ENCODE measurements at regions not wholly inside any gene's neighbourhood (a gene's known extent, or its start where the extent isn't known, plus 50 kb on each side); places are given as distances from the start of the nearest gene placed in this dataset.

GRCh38 chr5:72599519-72600370 is 92.5 kb upstream of the ZNF366 start:
- Histone ChIP-seq H3K36me3 (no peaks in the 10 kb centered on the region), H3K4me1 (peaks cover 9% of the 10 kb centered on the region; the same call in 1 of the 2 replicates), H3K4me3 (ENCODE audit: low read depth, low read length) (no peak overlapping the region), H3K9me3 (no peaks in the 10 kb centered on the region), H3K27me3 (no peaks in the 10 kb centered on the region)
- TF ChIP-seq CTCF (IDR thresholded peaks at IDR 0.05; ENCODE audit: low read depth, low read length), result no peak
- DNase-seq, result no peak

DNA sequence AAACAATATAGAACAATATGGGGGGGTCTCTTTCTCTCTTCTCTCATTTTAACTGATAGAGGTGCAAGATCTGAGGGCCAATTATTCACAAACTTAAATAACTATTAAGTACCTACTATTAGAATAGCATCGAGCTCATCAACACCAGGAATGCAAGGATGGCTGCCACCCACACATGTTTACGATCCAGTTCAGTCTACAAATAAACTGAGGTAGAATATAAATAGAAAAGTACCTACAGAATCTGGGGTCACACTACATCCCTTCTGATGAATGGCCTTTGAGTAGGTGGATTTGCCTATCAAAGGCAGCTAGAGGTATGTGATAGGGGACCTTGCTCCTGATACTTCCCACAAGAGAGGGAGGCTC is 91.8 kb upstream of the ZNF366 start:
- H3K27me3 ChIP-seq, result no peaks in the 10 kb centered on the region
- H3K36me3 ChIP-seq, result no peaks in the 10 kb centered on the region
- no peaks in the 10 kb centered on the region for H3K9me3 ChIP-seq
- TF ChIP-seq CTCF (IDR thresholded peaks at IDR 0.05; ENCODE audit: low read depth, low read length), result no peak
- DNase-seq, result no peak
- peaks cover 9% of the 10 kb centered on the region; the same call in 1 of the 2 replicates for H3K4me1 ChIP-seq
- no peak overlapping the region for H3K4me3 ChIP-seq (ENCODE audit: low read depth, low read length)

GRCh38 chr5:72598401-72599064 is 91.3 kb upstream of the ZNF366 start:
- no peak overlapping the region for H3K4me3 ChIP-seq (ENCODE audit: low read depth, low read length)
- peaks cover 9% of the 10 kb centered on the region; the same call in 1 of the 2 replicates for H3K4me1 ChIP-seq
- TF ChIP-seq CTCF (IDR thresholded peaks at IDR 0.05; ENCODE audit: low read depth, low read length), result no peak
- no peaks in the 10 kb centered on the region for H3K27me3 ChIP-seq
- no peaks in the 10 kb centered on the region for H3K36me3 ChIP-seq
- H3K9me3 ChIP-seq, result no peaks in the 10 kb centered on the region
- no peak for DNase-seq

- no peak for TF ChIP-seq CTCF (IDR thresholded peaks at IDR 0.05; ENCODE audit: low read depth, low read length)
- peaks cover 9% of the 10 kb centered on the region; the same call in 1 of the 2 replicates for H3K4me1 ChIP-seq
- no peaks in the 10 kb centered on the region for H3K27me3 ChIP-seq
- no peaks in the 10 kb centered on the region for H3K36me3 ChIP-seq
- no peak for DNase-seq
- no peaks in the 10 kb centered on the region for H3K9me3 ChIP-seq
- H3K4me3 ChIP-seq (ENCODE audit: low read depth, low read length), result no peak overlapping the region
Measured at GRCh38 chr5:72597456-72597948, 90.3 kb upstream of the ZNF366 start.

GRCh38 chr5:72596956-72597355 is 89.7 kb upstream of the ZNF366 start:
- DNase-seq, result no peak
- no peaks in the 10 kb centered on the region for H3K27me3 ChIP-seq
- no peak for TF ChIP-seq CTCF (IDR thresholded peaks at IDR 0.05; ENCODE audit: low read depth, low read length)
- H3K36me3 ChIP-seq, result no peaks in the 10 kb centered on the region
- H3K4me1 ChIP-seq, result peaks cover 9% of the 10 kb centered on the region; the same call in 1 of the 2 replicates
- no peak overlapping the region for H3K4me3 ChIP-seq (ENCODE audit: low read depth, low read length)
- no peaks in the 10 kb centered on the region for H3K9me3 ChIP-seq

DNA sequence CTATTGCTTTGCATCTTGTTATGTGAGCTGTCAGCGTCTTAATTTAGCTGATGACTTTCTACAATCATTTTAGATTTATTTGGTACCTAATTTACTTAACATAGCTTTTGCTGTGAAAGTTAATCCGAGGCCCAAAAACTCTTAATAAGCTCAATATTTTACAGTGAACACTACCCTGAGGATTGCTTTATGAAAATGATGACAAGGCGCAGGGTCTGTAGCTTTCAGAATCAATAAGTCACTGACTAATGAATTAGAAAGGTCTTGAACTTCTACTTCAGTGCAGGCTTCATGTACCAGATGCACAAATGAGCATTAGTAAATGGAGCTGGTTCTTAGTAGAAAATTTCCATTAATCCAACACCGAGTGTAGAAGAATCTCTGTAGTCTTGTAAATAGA is 81.4 kb upstream of the ZNF366 start:
- H3K9me3 ChIP-seq, result no peaks in the 10 kb centered on the region
- H3K4me1 ChIP-seq, result no peaks in the 10 kb centered on the region
- no peaks in the 10 kb centered on the region for H3K36me3 ChIP-seq
- no peak for TF ChIP-seq CTCF (IDR thresholded peaks at IDR 0.05; ENCODE audit: low read depth, low read length)
- no peaks in the 10 kb centered on the region for H3K27me3 ChIP-seq
- H3K4me3 ChIP-seq (ENCODE audit: low read depth, low read length), result no peak overlapping the region
- DNase-seq, result no peak
